ENCODE measurements at regions not wholly inside any gene's neighbourhood (a gene's known extent, or its start where the extent isn't known, plus 50 kb on each side); places are given as distances from the start of the nearest gene placed in this dataset.

DNA sequence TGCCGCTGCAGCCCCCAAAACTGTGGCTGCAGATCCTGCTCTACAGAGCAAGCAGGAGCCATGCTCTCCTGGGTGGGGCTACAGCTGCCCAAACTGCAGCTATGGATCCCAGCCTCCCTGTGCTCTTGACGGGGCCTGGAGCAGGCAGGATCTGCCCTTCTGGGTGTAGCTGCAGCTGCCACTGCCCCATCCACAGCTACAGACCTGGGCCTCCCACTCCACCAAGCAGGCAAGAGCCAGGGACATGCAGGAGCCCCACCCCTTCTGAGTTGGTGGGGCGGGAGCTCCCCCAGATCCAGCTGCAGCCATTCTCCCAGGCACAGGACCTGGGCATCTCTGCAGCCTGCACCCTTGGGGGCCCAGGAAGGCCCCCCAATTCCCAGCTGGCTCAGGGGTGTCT is 551.2 kb upstream of the CA10 start:
- intact Hi-C loops (cut with micrococcal nuclease), result no loop called here

DNA sequence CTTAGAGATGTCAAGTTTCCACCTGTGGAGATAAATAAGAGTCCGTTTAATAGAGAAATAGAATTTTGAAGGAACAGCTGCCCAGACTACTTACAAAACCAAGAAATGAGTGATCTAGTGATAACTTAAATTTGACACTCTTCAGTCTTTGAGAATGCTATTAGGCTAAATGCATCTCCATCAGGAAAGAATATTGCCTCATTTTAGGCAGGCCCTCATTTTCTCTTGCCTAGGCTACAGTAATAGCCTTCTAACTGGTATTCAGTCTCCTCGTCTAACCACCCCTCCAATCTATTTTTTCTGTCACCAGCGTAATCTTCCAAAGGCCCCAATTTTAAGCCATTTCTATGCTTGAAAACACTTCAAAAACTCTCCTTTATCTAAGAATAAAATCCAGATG is 537.8 kb upstream of the CA10 start:
- POLR2A ChIA-PET, result no interaction called here
- DNase-seq (no peak), ATAC-seq (no peak)
- Mint-ChIP-seq H3K27ac (no peak overlapping the region), H3K4me1 (ENCODE audit: low read depth) (no peaks in the 10 kb centered on the region), H3K27me3 (no peaks in the 10 kb centered on the region), H3K36me3 (ENCODE audit: low read depth) (no peaks in the 10 kb centered on the region), H3K9me3 (peaks cover 2% of the 10 kb centered on the region), H3K4me3 (no peak overlapping the region)
- intact Hi-C loops (cut with micrococcal nuclease), result no loop called here
- CTCF ChIA-PET, result no interaction called here
- TF ChIP-seq, protein P1, sequence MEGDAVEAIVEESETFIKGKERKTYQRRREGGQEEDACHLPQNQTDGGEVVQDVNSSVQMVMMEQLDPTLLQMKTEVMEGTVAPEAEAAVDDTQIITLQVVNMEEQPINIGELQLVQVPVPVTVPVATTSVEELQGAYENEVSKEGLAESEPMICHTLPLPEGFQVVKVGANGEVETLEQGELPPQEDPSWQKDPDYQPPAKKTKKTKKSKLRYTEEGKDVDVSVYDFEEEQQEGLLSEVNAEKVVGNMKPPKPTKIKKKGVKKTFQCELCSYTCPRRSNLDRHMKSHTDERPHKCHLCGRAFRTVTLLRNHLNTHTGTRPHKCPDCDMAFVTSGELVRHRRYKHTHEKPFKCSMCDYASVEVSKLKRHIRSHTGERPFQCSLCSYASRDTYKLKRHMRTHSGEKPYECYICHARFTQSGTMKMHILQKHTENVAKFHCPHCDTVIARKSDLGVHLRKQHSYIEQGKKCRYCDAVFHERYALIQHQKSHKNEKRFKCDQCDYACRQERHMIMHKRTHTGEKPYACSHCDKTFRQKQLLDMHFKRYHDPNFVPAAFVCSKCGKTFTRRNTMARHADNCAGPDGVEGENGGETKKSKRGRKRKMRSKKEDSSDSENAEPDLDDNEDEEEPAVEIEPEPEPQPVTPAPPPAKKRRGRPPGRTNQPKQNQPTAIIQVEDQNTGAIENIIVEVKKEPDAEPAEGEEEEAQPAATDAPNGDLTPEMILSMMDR (IDR thresholded peaks at IDR 0.05), result no peak

More for the DNA sequence above, 551.2 kb upstream of the CA10 start:
- no peaks in the 10 kb centered on the region for H3K27me3 Mint-ChIP-seq
- H3K27ac Mint-ChIP-seq, result no peak overlapping the region
- no peaks in the 10 kb centered on the region for H3K4me1 Mint-ChIP-seq (ENCODE audit: low read depth)
- POLR2A ChIA-PET, result no interaction called here
- H3K36me3 Mint-ChIP-seq (ENCODE audit: low read depth), result no peaks in the 10 kb centered on the region
- H3K4me3 Mint-ChIP-seq, result no peak overlapping the region
- H3K9me3 Mint-ChIP-seq, result peaks cover 3% of the 10 kb centered on the region
- no peak for DNase-seq
- CTCF ChIA-PET, result no interaction called here
- ATAC-seq, result no peak
- TF ChIP-seq, protein P1 (IDR thresholded peaks at IDR 0.05), result no peak

DNA sequence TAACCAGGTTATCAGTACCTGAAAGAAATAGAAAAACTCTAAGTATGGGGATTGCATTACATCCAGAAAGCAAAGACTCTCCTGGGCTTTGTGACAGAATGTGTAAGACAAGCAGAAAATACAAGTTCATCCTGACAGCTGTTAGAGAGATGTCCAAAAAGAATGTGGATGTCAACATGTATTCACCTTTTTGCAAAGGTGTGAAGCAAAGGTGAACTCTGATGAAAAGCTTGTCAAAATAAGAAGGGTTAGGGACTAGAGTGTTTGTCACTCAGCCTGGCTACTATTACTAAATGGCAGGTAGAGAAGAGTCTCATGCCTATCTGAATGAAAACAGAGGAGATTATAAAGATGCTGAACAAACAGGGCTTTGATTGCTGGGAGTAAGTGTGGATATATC is 527.6 kb upstream of the CA10 start:
- Mint-ChIP-seq H3K36me3 (ENCODE audit: low read depth) (no peaks in the 10 kb centered on the region), H3K9me3 (peaks cover 2% of the 10 kb centered on the region), H3K4me1 (ENCODE audit: low read depth) (no peaks in the 10 kb centered on the region), H3K27me3 (no peaks in the 10 kb centered on the region), H3K27ac (no peak overlapping the region), H3K4me3 (no peak overlapping the region)
- intact Hi-C loops (cut with micrococcal nuclease), result no loop called here
- CTCF ChIA-PET, result no interaction called here
- no peak for DNase-seq
- TF ChIP-seq, protein P1 (IDR thresholded peaks at IDR 0.05), result no peak
- ATAC-seq, result no peak
- POLR2A ChIA-PET, result no interaction called here

DNA sequence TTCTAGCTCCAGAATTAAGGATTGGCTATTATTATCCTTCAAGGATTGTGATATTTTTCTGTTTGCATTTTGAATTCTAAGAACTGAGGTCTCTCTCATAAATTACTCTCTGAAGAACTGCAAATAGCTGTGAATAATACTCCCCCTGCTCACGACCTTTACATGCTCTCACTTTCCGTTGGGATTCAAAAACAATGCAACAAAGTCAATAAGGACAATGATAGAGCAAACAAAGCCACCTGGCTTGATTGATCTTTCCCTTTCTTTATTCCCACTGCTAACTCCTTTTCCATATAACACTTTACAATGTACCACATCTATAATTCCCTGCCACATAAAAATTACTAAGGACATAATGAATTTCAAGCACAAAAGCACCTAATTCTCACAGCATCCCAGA is 523.0 kb upstream of the CA10 start:
- TF ChIP-seq, protein P1 (IDR thresholded peaks at IDR 0.05), result no peak
- ChIA-PET POLR2A (no interaction called here), CTCF (no interaction called here)
- H3K36me3 Mint-ChIP-seq (ENCODE audit: low read depth), result no peaks in the 10 kb centered on the region
- DNase-seq (no peak), ATAC-seq (no peak)
- intact Hi-C loops (cut with micrococcal nuclease), result no loop called here
- H3K9me3 Mint-ChIP-seq, result peaks cover 14% of the 10 kb centered on the region
- no peaks in the 10 kb centered on the region for H3K4me1 Mint-ChIP-seq (ENCODE audit: low read depth)
- H3K4me3 Mint-ChIP-seq, result no peak overlapping the region
- no peaks in the 10 kb centered on the region for H3K27me3 Mint-ChIP-seq
- H3K27ac Mint-ChIP-seq, result no peak overlapping the region

DNA sequence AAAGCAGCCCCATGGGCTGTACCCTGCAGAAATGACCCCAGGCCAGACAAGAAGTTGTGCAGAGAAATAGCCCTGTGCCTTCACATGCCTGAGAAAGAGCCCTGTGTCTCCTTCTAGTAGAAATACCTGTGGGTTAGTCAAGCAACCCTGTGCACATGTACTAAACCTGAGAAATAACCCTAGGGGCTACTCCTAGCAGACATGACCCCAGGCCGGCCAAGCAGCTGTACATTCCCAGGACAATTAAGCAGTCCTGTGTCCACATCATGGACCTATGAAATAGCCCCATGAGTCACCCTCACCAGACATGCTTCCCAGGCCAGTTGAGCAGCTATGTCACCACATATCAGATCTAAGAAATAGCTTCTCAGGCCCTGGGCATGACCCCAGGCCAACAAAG is 519.7 kb upstream of the CA10 start:
- Mint-ChIP-seq H3K4me1 (ENCODE audit: low read depth) (no peaks in the 10 kb centered on the region), H3K4me3 (no peak overlapping the region), H3K27me3 (no peaks in the 10 kb centered on the region), H3K9me3 (peaks cover 17% of the 10 kb centered on the region), H3K27ac (no peak overlapping the region), H3K36me3 (ENCODE audit: low read depth) (no peaks in the 10 kb centered on the region)
- POLR2A ChIA-PET, result no interaction called here
- DNase-seq (no peak), ATAC-seq (no peak)
- intact Hi-C loops (cut with micrococcal nuclease), result no loop called here
- TF ChIP-seq, protein P1 (IDR thresholded peaks at IDR 0.05), result no peak
- CTCF ChIA-PET, result no interaction called here

Measured in activated CD8-positive, alpha-beta T cell treated with anti-CD3 and anti-CD28 coated beads for 36 hours (primary cell).